CD14-positive monocyte (primary cell): ENCODE measurements at regions not wholly inside any gene's neighbourhood (a gene's known extent, or its start where the extent isn't known, plus 50 kb on each side); places are given as distances from the start of the nearest gene placed in this dataset.

Experiments used
- DNase-seq, 3 donors: peaks; one replicate each; pipeline ENCODE4 v3.0.0-alpha.2; 2011 to 2022
- H2AFZ ChIP-seq: 2 replicates; pipeline ENCODE4 v1.6.0; 2012; ENCODE audit warnings: mild to moderate bottlenecking, low read depth, low read length, inconsistent platforms; ENCODE audit not compliant: insufficient read depth, poor library complexity, severe bottlenecking
- H3K27ac ChIP-seq, 2 donors: 1 replicate in 1 of 2; 2 replicates in 1 of 2; pipeline ENCODE4 v1.5.1; 2012 to 2013; ENCODE audit warnings: low read length in 2 of 2, control low read depth in 1 of 2, inconsistent platforms in 1 of 2, low read depth in 1 of 2, mild to moderate bottlenecking in 1 of 2
- H3K27me3 ChIP-seq, 2 donors: one replicate each; pipeline versions ENCODE4 v1.6.0 to v1.6.1; 2011 to 2013; ENCODE audit warnings: low read length in 2 of 2; ENCODE audit not compliant: control insufficient read depth in 2 of 2, insufficient read depth in 2 of 2
- H3K36me3 ChIP-seq, 2 donors: replicated peaks in 1 of 2; 1 replicate in 1 of 2; 2 replicates in 1 of 2; pipeline versions ENCODE4 v1.5.1 to v1.6.1; 2012 to 2013; ENCODE audit warnings: low read length in 2 of 2, control low read depth in 1 of 2, inconsistent platforms in 1 of 2, mild to moderate bottlenecking in 1 of 2; ENCODE audit not compliant: insufficient read depth in 2 of 2, control insufficient read depth in 1 of 2
- H3K4me1 ChIP-seq, 2 donors: 1 replicate in 1 of 2; 2 replicates in 1 of 2; pipeline versions ENCODE4 v1.5.1 to v1.6.1; 2012 to 2013; ENCODE audit warnings: low read length in 2 of 2, control low read depth in 1 of 2, inconsistent platforms in 1 of 2, mild to moderate bottlenecking in 1 of 2, moderate library complexity in 1 of 2; ENCODE audit not compliant: insufficient read depth in 2 of 2, control insufficient read depth in 1 of 2
- H3K4me2 ChIP-seq: replicated peaks from 2 replicates; pipeline ENCODE3; 2012; ENCODE audit warnings: low read length, moderate library complexity, mild to moderate bottlenecking; ENCODE audit not compliant: poor library complexity, severe bottlenecking; ENCODE audit errors: extremely low read depth
- H3K4me3 ChIP-seq, 3 experiments: fragments of 200-600 bp in 1 of 3; sonication (generic) in 1 of 3; replicated peaks in 1 of 3; 1 replicate in 2 of 3; 2 replicates in 1 of 3; pipeline ENCODE4 v1.5.1; 2011 to 2013; ENCODE audit warnings: low read length in 3 of 3, mild to moderate bottlenecking in 3 of 3, control low read depth in 2 of 3, low read depth in 2 of 3, inconsistent platforms in 1 of 3, moderate library complexity in 1 of 3
- H3K79me2 ChIP-seq: 2 replicates; pipeline ENCODE4 v1.6.0; 2012; ENCODE audit warnings: mild to moderate bottlenecking, control low read depth, inconsistent platforms, low read length, moderate library complexity; ENCODE audit not compliant: insufficient read depth
- H3K9ac ChIP-seq: 2 replicates; pipeline ENCODE4 v1.6.0; 2017; ENCODE audit warnings: low read length, mild to moderate bottlenecking; ENCODE audit not compliant: insufficient read depth, poor library complexity, severe bottlenecking
- H3K9me3 ChIP-seq, 2 donors: replicated peaks in 1 of 2; 1 replicate in 1 of 2; 2 replicates in 1 of 2; pipeline versions ENCODE4 v1.5.1 to v1.6.1; 2012 to 2013; ENCODE audit warnings: low read length in 2 of 2, control low read depth in 1 of 2; ENCODE audit not compliant: control insufficient read depth in 1 of 2, insufficient read depth in 1 of 2
- H4K20me1 ChIP-seq: 2 replicates; pipeline ENCODE4 v1.6.0; 2012; ENCODE audit warnings: mild to moderate bottlenecking, low read length, control low read depth, moderate library complexity; ENCODE audit not compliant: insufficient read depth
- H3K27ac Mint-ChIP-seq, 7 donors: one replicate each; pipeline ENCODE4 v1.8.0; 2020; ENCODE audit warnings: mild to moderate bottlenecking in 7 of 7, mixed read lengths in 7 of 7, moderate library complexity in 6 of 7, inconsistent platforms in 2 of 7
- H3K27me3 Mint-ChIP-seq, 3 donors: one replicate each; pipeline ENCODE4 v1.8.0; 2021 to 2022; ENCODE audit warnings: low read depth in 3 of 3, mild to moderate bottlenecking in 3 of 3, mixed read lengths in 3 of 3, moderate library complexity in 3 of 3, inconsistent platforms in 1 of 3
- H3K36me3 Mint-ChIP-seq, 2 donors: one replicate each; pipeline ENCODE4 v1.8.0; 2020; ENCODE audit warnings: mixed read lengths in 2 of 2, inconsistent platforms in 1 of 2, mild to moderate bottlenecking in 1 of 2
- H3K4me1 Mint-ChIP-seq: one replicate; pipeline ENCODE4 v1.8.0; 2020; ENCODE audit warnings: mild to moderate bottlenecking, mixed read lengths
- H3K4me3 Mint-ChIP-seq, 2 donors: one replicate each; pipeline ENCODE4 v1.8.0; 2020; ENCODE audit warnings: mild to moderate bottlenecking in 2 of 2, mixed read lengths in 2 of 2, moderate library complexity in 1 of 2
- H3K9me3 Mint-ChIP-seq, 7 donors: one replicate each; pipeline ENCODE4 v1.8.0; 2020 to 2022; ENCODE audit warnings: mixed read lengths in 7 of 7, mild to moderate bottlenecking in 6 of 7, moderate library complexity in 6 of 7, inconsistent platforms in 2 of 7
- CTCF ChIP-seq: fragments of 200-600 bp; IDR thresholded peaks from one replicate; pipeline ENCODE4 v1.8.0; 2022; ENCODE audit warnings: antibody characterized with exemption, mild to moderate bottlenecking
- WGBS: methylation state at CpG from one replicate; pipeline ENCODE4 v1.1.5; 2013; ENCODE audit warnings: missing lambda C conversion rate; ENCODE audit not compliant: insufficient coverage; 5-methylcytosine and 5-hydroxymethylcytosine counted together
- intact Hi-C, 2 donors: fragments of 100-400 bp; cut with micrococcal nuclease; formaldehyde crosslinking; loops; one replicate each; pipeline versions ENCODE4 v1.15.0 to v1.15.1; 2023

- Histone ChIP-seq H4K20me1 (no peaks in the 10 kb centered on the region), H3K79me2 (no peaks in the 10 kb centered on the region), H3K9me3 (no peaks in the 10 kb centered on the region), H2AFZ (no peak overlapping the region), H3K27me3 (no peaks in the 10 kb centered on the region), H3K4me2 (no peak overlapping the region), H3K4me3 (no peak overlapping the region), H3K4me1 (peaks cover 3 to 8% of the 10 kb centered on the region in 2 donors), H3K27ac (no peak overlapping the region), H3K36me3 (no peaks in the 10 kb centered on the region), H3K9ac (no peak overlapping the region)
- Mint-ChIP-seq H3K27me3 (no peaks in the 10 kb centered on the region), H3K36me3 (no peaks in the 10 kb centered on the region), H3K27ac (no peak overlapping the region), H3K4me1 (peaks cover 12% of the 10 kb centered on the region), H3K4me3 (no peak overlapping the region), H3K9me3 (no peaks in the 10 kb centered on the region)
- WGBS: no CpG with 5 or more reads among the region's 3 CpGs
- no peak for DNase-seq
- TF ChIP-seq CTCF: no peak
- intact Hi-C loops: no loop called here
Observed at GRCh38 chr4:23266401-23266800, 573.7 kb downstream of the GBA3 start.

- H3K27me3 ChIP-seq: no peaks in the 10 kb centered on the region
- no peak overlapping the region for H3K9ac ChIP-seq
- no peaks in the 10 kb centered on the region for H3K79me2 ChIP-seq
- Mint-ChIP-seq H3K4me3 (no peak overlapping the region), H3K4me1 (no peaks in the 10 kb centered on the region), H3K36me3 (no peaks in the 10 kb centered on the region), H3K9me3 (peaks cover 0 to 5% (median 0%) of the 10 kb centered on the region in 7 donors), H3K27ac (no peak overlapping the region), H3K27me3 (peaks cover 0 to 2% (median 1%) of the 10 kb centered on the region in 3 donors)
- H4K20me1 ChIP-seq: no peaks in the 10 kb centered on the region
- no CpG with 5 or more reads among the region's 1 CpG for WGBS
- no peak overlapping the region for H3K27ac ChIP-seq
- no peak overlapping the region for H2AFZ ChIP-seq
- no peak overlapping the region for H3K4me2 ChIP-seq
- H3K4me1 ChIP-seq: no peaks in the 10 kb centered on the region
- DNase-seq: no peak
- TF ChIP-seq CTCF: no peak
- no peaks in the 10 kb centered on the region for H3K36me3 ChIP-seq
- no peaks in the 10 kb centered on the region for H3K9me3 ChIP-seq
- H3K4me3 ChIP-seq: no peak overlapping the region
- intact Hi-C loops: no loop called here
Observed at GRCh38 chr4:23260511-23260910, 567.8 kb downstream of the GBA3 start.
